ENCODE measurements at regions not wholly inside any gene's neighbourhood (a gene's known extent, or its start where the extent isn't known, plus 50 kb on each side); places are given as distances from the start of the nearest gene placed in this dataset.
A peak's percentile ranks its signal among the peaks of the same experiment; 100 is the strongest.

DNA sequence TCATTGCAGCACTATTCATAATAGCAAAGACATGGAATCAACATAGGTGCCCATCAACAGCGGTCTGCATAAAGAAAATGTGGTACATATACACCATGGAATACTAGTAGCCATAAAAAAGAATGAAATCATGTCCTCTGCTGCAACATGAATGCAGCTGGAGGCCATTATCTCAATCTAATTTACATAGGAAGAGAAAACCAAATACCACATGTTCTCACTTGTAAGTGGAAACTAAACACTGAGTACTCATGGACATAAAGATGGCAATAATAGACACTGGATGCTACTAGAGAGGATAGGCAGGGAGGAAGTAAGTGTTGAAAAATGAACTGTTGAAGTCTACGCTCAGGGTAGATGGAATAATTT is 203.9 kb upstream of the CDH9 start:
- no peaks in the 10 kb centered on the region for H3K9me3 ChIP-seq (ENCODE audit: control insufficient read depth, insufficient read depth, low read depth, low read length)
- no peak overlapping the region for H3K27ac ChIP-seq (ENCODE audit: insufficient read depth, low read length)
- no peaks in the 10 kb centered on the region for H3K79me2 ChIP-seq (ENCODE audit: control insufficient read depth, insufficient read depth, low read length)
- H3K4me2 ChIP-seq (ENCODE audit: extremely low read depth, insufficient read depth, low read length) = no peak overlapping the region
- H3K4me3 ChIP-seq (replicated peaks in 1 of 4; ENCODE audit: control extremely low read depth in 1 of 4, insufficient read depth in 1 of 4, low read depth in 3 of 4, low read length in 4 of 4) = no peak overlapping the region
- no peak for TF ChIP-seq EZH2 (IDR thresholded peaks at IDR 0.05; ENCODE audit: low read length, missing control alignments)
- TF ChIP-seq, protein P1, sequence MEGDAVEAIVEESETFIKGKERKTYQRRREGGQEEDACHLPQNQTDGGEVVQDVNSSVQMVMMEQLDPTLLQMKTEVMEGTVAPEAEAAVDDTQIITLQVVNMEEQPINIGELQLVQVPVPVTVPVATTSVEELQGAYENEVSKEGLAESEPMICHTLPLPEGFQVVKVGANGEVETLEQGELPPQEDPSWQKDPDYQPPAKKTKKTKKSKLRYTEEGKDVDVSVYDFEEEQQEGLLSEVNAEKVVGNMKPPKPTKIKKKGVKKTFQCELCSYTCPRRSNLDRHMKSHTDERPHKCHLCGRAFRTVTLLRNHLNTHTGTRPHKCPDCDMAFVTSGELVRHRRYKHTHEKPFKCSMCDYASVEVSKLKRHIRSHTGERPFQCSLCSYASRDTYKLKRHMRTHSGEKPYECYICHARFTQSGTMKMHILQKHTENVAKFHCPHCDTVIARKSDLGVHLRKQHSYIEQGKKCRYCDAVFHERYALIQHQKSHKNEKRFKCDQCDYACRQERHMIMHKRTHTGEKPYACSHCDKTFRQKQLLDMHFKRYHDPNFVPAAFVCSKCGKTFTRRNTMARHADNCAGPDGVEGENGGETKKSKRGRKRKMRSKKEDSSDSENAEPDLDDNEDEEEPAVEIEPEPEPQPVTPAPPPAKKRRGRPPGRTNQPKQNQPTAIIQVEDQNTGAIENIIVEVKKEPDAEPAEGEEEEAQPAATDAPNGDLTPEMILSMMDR (conservative IDR thresholded peaks at IDR 0.05 in 1 of 2, IDR thresholded peaks at IDR 0.05 in 1 of 2; ENCODE audit: low read depth in 1 of 2, low read length in 2 of 2) = no peak
- H3K27me3 ChIP-seq (ENCODE audit: control insufficient read depth, insufficient read depth, low read length) = no peaks in the 10 kb centered on the region
- no peaks in the 10 kb centered on the region for H3K36me3 ChIP-seq (ENCODE audit: control insufficient read depth, insufficient read depth, low read length)
- no peak for DNase-seq (ENCODE audit: low read depth in 2 of 2)
- no peak overlapping the region for H3K9ac ChIP-seq (ENCODE audit: insufficient read depth, low read length)
- H2AFZ ChIP-seq (ENCODE audit: low read length) = no peak overlapping the region
- no peaks in the 10 kb centered on the region for H3K4me1 ChIP-seq (ENCODE audit: control insufficient read depth, extremely low read depth, insufficient read depth, low read length)
- no peaks in the 10 kb centered on the region for H4K20me1 ChIP-seq (ENCODE audit: control insufficient read depth, extremely low read depth, insufficient read depth, low read length)

DNA sequence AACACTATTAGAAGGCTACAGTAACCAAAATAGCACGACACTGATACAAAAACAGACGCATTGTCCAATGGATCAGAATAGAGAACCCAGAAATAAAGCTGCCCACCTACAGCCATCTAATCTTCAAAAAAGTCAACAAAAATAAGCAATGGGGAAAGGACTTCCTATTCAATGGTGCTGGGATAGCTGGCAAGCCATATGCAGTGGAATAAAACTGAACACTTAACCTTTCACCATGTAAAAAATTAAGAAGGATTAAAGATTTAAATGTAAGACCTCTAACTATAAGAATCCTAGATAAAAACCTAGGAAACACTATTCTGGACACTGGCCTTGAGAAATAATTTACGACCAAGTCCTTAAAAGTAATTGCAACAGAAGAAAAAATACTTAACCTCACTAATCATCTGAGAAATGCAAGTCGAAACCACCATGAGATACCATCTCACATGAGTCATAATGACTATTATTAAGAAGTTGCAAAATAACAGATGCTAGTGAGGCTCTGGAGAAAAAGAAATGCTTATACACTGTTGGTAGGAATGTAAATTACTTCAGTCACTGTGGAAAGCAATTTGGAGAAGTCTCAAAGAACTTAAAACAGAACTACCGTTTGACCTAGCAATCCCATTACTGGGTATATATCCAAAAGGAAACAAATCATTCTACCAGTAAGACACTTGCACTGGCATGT is 203.3 kb upstream of the CDH9 start:
- TF ChIP-seq, protein P1 (conservative IDR thresholded peaks at IDR 0.05 in 1 of 2, IDR thresholded peaks at IDR 0.05 in 1 of 2; ENCODE audit: low read depth in 1 of 2, low read length in 2 of 2) = peak in 1 of 2 donors; percentile 42
- TF ChIP-seq EZH2 (IDR thresholded peaks at IDR 0.05; ENCODE audit: low read length, missing control alignments) = no peak
- H3K9ac ChIP-seq (ENCODE audit: insufficient read depth, low read length) = no peak overlapping the region
- H3K4me2 ChIP-seq (ENCODE audit: extremely low read depth, insufficient read depth, low read length) = no peak overlapping the region

DNA sequence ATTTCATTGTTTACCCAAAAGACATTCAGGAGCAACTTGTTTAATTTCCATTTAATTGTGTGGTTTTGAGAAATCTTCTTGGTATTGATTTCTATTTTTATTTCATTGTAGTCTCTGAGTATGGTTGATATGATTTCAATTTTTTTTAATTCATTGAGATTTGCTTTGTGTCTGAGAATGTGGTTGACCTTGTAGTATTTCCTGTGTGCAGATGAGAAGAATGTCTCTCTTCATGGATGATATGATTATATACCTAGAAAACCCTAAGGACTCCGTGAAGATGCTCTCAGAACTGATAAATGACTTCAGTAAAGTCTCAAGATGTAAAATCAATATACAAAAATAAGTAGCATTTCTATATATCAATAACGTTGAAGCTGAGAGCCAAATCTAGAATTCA is 202.4 kb upstream of the CDH9 start:
- H3K36me3 ChIP-seq (ENCODE audit: control insufficient read depth, insufficient read depth, low read length) = no peaks in the 10 kb centered on the region
- H3K9ac ChIP-seq (ENCODE audit: insufficient read depth, low read length) = no peak overlapping the region
- no peaks in the 10 kb centered on the region for H3K79me2 ChIP-seq (ENCODE audit: control insufficient read depth, insufficient read depth, low read length)
- H3K4me1 ChIP-seq (ENCODE audit: control insufficient read depth, extremely low read depth, insufficient read depth, low read length) = no peaks in the 10 kb centered on the region
- no peaks in the 10 kb centered on the region for H3K27me3 ChIP-seq (ENCODE audit: control insufficient read depth, insufficient read depth, low read length)
- no peak overlapping the region for H3K4me3 ChIP-seq (replicated peaks in 1 of 4; ENCODE audit: control extremely low read depth in 1 of 4, insufficient read depth in 1 of 4, low read depth in 3 of 4, low read length in 4 of 4)
- no peak for TF ChIP-seq EZH2 (IDR thresholded peaks at IDR 0.05; ENCODE audit: low read length, missing control alignments)
- TF ChIP-seq, protein P1 (conservative IDR thresholded peaks at IDR 0.05 in 1 of 2, IDR thresholded peaks at IDR 0.05 in 1 of 2; ENCODE audit: low read depth in 1 of 2, low read length in 2 of 2) = no peak
- no peak overlapping the region for H2AFZ ChIP-seq (ENCODE audit: low read length)
- H3K4me2 ChIP-seq (ENCODE audit: extremely low read depth, insufficient read depth, low read length) = no peak overlapping the region
- H3K9me3 ChIP-seq (ENCODE audit: control insufficient read depth, insufficient read depth, low read depth, low read length) = no peaks in the 10 kb centered on the region
- peak in 1 of 2 donors; percentile 40 for DNase-seq (ENCODE audit: low read depth in 2 of 2)
- no peaks in the 10 kb centered on the region for H4K20me1 ChIP-seq (ENCODE audit: control insufficient read depth, extremely low read depth, insufficient read depth, low read length)
- no peak overlapping the region for H3K27ac ChIP-seq (ENCODE audit: insufficient read depth, low read length)

More for the DNA sequence above, 203.3 kb upstream of the CDH9 start:
- Histone ChIP-seq H3K4me1 (ENCODE audit: control insufficient read depth, extremely low read depth, insufficient read depth, low read length) (no peaks in the 10 kb centered on the region), H3K4me3 (replicated peaks in 1 of 4; ENCODE audit: control extremely low read depth in 1 of 4, insufficient read depth in 1 of 4, low read depth in 3 of 4, low read length in 4 of 4) (no peak overlapping the region), H3K79me2 (ENCODE audit: control insufficient read depth, insufficient read depth, low read length) (no peaks in the 10 kb centered on the region), H4K20me1 (ENCODE audit: control insufficient read depth, extremely low read depth, insufficient read depth, low read length) (no peaks in the 10 kb centered on the region), H3K27me3 (ENCODE audit: control insufficient read depth, insufficient read depth, low read length) (no peaks in the 10 kb centered on the region), H2AFZ (ENCODE audit: low read length) (no peak overlapping the region), H3K27ac (ENCODE audit: insufficient read depth, low read length) (no peak overlapping the region), H3K9me3 (ENCODE audit: control insufficient read depth, insufficient read depth, low read depth, low read length) (no peaks in the 10 kb centered on the region), H3K36me3 (ENCODE audit: control insufficient read depth, insufficient read depth, low read length) (no peaks in the 10 kb centered on the region)
- DNase-seq (ENCODE audit: low read depth in 2 of 2) = peak; percentile 98

All from fibroblast of lung (primary cell).